GF-D8 (cell line): ENCODE measurements at regions not wholly inside any gene's neighbourhood (a gene's known extent, or its start where the extent isn't known, plus 50 kb on each side); places are given as distances from the start of the nearest gene placed in this dataset.
"Not testable (repeated sequence)": the region's sequence is repeated elsewhere in the genome, so short reads cannot be mapped to it uniquely, and the experiment has no call there.

Experiments
- DNase-seq: peaks from one replicate; lab custom pipeline; 2025; lab: John Stamatoyannopoulos, UW

DNA sequence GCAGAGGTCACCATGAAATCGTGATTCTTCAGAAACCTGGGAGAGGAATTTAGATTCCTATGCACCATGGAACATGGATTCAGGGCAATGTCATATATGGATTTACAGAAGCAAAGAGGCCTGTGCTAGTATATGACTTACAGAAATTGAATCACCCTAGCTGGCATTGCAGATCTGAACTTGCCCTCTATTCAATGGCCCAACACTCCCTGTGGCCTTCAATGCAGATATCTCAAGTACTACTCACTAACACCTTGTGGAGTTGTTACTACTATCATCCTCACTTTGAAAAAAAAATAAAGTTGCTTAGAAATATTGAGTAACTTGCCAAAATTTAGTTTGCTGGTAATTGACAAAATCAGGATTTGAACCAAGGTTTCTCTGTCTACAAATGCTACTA is 305.4 kb upstream of the SLITRK1 start:
- DNase-seq, result no peak

DNA sequence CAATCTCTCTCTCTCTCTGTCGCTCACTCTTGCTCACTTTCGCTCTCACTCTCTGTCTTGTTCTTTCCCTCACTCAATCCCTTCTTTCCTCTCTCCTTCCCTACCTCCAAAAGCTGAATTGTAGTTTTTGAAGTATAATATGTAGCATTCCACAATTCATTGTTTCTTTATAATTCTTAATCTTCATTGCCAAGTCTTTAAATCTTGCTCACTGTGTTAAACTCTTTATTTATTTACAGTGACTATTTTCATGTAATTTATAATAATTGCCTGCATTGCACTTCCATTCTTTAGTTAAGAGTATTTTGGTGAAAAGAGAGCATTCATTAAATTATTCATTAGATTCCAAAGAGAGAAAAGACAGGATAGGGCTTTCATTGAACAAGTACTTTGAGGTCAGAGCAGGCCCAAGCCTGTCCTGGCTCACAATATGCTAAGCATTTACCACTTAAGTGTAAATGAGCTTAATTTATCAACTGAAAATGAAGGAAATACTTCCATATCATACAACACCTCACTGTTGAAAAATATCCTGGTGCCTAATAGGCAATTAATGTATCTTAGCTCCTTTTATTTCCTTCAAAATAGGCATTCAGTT is 257.4 kb upstream of the SLITRK1 start:
- no peak for DNase-seq

DNA sequence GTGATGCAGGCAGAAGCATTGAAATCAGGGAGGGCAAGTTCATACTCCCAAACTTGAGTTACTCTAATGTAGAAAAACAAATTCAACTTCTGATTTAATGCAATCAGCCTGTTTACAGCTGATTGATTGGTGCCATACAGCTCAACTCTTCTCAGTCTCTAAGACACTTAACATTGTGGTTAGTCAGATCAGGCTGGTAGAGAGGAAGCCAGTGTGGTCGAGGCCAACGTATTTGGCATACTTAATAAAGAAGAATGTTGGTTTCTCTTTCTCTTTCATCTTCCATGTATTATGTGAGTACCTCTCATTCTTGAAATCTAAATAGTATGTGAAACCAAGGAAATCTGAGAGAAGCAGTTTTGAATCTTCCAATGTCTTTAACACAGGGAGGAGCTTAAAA is 255.0 kb upstream of the SLITRK1 start:
- no peak for DNase-seq

DNA sequence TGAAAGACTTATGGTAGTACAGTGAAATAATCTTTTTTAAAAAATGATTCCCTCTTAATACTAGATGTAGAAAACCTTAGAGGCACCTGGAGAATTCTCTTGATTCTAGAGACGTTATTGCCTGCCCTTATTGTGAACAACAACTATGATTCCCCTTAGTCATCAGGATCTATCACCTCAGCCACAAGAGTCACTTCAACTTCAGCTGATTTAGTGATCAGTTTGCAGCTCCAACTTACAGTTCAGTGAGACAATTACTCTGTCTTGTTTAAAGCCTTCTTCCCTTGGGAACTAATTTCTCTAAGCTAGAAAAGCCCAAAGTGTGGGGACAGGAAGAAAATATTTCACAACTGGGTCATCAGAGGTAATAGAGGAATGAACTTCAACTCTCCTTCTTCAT is 254.3 kb upstream of the SLITRK1 start:
- DNase-seq, result no peak

DNA sequence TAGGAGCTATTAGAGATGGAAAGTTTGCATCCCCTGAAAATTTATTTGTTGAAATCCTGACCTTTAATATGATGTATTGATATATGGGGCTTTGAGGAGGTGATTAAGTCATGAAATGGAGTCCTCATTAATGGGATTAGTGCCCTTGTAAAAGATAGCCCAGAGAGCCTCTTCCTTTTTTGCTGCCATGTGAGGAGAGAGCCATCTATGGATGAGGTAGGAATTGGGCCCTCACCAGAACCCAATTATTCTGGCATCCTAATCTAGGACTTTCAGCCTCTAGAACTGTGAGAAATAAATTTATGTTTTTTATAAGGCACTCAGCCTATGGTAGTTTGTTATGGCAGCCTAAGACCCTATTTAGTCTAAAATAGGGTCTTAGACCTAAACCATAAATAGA is 250.2 kb upstream of the SLITRK1 start:
- no peak for DNase-seq

DNA sequence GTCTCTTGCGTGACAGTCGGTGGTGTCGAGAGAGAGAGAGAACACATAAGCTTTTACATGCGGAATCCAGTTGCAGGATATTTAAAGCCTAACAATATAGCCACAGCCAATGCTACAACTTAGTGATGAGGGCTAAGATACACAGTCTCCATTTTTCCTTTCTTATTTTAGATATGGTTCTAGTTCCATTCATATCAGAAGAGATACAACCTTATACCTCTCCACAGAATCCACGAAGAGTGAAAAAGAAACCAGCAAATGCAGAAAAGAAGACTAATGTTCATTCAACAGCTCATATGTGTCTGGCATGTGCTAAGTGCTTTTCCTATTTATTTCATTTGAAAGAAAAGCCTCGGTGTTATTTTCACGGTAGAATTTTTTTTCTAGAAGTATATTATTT is 249.0 kb upstream of the SLITRK1 start:
- no peak for DNase-seq

DNA sequence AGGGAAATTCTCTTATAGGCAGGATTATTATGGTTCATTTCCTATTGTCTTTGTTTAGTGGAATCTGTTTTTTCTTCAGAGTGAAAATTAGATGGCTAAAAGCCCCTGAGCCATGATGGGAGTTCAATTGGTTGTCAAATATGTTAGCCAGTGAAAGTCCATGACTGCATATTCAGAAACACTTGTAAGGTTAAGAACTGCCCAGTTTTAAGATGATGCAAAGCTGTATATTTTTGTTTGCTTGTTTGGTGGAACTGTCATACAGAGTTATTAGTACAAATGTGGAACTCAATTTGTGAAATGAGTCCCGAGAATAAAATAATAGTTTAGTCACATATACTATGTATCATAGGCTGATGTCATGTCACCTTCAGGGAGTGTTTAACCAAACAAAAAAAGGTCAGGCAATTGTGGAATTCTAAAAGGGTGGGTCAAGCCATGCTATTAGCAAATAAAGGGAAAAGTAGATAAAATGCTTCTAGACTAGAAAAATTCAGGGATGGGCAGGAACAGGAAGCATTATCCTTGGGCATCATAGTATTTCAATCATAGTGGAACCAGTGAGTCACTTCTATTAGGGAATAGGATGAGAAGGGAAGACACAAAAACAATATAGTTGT is 248.3 kb upstream of the SLITRK1 start:
- no peak for DNase-seq

DNA sequence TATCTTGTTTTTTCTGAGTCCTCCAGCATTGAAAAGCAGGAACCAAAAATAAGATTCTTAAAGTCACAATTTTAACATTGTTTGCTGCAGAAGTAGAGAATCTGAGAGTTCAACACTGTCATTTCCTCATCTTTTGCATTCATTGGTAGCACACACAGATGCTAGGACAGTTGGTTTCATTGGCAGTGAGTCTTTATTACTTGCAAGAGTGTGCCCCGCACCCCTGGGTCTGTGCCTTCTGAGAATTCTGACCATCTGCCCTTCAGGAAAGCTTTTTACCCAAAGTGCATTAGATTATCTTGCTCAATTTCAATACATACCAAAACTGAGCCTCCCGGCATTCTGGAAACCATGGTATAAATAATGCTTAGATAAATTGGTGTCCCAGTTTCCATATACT is 247.7 kb upstream of the SLITRK1 start:
- DNase-seq, result no peak

DNA sequence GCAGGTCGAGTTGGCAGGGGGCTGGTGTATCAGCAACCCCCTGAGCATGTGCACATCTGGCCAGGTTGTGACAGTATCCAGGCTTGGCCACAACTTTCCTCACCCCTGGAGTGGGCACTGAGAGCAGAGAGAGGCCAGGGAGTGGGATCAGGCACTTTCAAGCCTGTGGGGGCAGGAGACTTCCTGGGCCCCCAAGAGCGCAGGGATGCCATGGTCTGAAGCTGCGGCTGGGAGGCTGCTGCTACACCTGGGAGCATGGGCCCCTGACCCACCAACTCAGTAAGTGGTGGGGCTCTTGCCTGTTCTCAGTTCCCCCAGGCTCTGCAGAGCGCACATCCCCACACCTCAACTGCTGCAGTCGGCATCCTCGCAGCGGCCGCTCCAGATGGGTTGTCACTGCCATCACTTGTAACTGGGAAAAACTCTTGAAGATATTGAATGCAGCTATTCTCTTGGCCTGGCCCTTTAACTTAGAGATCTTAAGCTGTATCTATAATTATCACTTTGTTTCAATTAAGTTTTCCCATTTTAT is 245.4 kb upstream of the SLITRK1 start:
- DNase-seq, result no peak

DNA sequence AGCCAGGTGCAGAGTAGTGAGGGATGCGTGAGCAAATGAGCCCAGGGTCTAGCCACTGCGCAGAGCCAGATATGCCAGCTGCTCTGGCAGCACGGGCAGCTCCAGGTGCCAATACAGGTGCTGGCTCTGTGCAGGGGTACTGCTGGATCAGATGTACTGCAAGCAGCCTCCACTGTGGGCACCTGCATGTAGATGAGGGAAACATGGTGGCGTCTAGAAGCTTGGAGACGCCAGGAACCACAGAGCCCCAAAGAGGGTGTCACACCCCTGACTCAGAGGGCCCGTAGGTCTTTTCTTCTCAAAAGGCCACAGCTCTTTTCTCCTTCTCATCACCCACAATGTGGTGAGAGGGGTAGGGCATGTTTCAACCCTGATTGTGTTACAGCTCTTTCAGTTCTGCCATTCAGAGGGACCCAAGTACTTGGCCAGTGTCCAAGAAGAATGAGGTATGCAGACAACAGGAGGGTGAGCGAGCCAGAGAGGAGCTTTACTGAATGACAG is 244.4 kb upstream of the SLITRK1 start:
- DNase-seq, result no peak

DNA sequence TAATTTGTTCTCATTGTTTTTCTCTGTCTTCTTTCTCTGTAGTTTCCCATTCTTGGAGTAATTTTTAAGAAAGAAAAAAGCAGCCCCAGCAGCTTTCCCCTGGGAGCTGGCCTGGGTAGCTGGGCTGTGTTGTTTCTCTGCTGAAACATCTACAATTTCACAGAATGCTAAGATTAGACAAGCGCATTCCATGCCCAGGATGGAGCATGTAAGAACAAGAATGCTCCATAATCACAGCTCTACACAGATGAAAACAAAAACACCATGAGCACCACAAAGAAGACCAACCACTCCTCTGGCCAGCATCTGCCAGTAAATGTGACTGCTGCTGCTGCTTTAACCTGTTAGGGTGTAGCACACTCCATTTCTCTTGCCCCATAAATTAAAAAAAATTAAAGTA is 239.2 kb upstream of the SLITRK1 start:
- no peak for DNase-seq

DNA sequence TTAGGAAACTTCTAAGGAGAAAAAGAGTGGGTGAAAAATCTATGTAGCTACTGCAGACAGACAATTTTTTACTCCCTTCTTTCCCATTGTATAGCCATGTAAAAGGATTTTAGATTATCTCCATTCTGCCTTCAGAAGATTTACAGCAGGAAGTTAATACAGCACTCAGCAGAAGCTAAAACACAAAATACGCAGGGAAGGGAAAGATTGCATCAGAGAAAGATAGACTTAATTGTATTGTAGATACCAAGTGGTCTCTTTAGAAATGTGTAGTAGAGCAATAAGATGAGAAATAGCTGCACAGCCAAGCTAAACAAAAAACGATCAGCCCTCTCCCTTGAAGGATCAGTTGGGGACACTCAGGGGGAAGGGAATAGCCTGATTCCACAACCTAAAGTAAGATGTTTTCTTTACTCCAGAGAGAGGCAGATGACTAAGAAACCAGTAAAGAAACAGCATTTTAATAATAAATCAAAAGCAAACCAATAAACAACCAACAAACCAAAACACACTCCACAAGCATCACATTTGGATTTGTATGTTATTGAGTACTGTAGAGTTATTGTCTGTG is 236.7 kb upstream of the SLITRK1 start:
- DNase-seq, result no peak

DNA sequence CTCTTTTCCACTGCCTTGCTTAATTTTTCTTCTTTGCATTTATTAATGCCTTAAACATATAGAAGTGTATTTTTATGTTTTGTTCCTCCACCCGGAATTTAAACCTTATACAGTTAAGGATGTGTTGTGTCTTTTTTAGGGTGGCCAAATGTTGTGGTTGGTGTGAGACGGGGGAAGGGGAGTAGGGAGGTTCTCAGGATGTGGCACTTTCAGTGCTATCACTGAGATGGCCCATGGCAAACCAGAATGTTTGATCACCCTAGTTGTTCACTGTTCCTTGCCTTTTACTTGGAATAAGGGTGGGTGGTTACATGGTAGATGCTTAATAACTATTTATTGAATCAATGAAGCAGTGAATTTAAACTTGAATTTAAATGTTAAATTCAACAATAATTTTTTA is 216.0 kb upstream of the SLITRK1 start:
- DNase-seq, result no peak

DNA sequence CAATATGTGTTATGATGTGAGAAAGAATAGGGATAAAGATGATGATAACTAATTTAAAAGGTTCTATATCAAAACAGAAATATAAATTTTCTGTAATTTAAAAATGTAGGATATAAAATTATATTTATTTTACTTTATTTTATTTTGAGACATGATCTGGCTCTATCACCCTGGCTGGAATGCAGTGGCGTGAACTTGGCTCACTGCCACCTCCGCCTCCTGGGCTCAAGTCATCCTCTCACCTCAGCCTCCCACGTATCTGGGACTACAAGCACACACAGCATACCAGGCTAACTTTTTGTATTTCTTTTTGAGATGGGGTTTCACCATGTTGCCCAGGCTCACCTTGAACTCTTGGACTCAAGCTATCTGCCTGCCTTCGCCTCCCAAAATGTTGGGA is 214.9 kb upstream of the SLITRK1 start:
- no peak for DNase-seq

DNA sequence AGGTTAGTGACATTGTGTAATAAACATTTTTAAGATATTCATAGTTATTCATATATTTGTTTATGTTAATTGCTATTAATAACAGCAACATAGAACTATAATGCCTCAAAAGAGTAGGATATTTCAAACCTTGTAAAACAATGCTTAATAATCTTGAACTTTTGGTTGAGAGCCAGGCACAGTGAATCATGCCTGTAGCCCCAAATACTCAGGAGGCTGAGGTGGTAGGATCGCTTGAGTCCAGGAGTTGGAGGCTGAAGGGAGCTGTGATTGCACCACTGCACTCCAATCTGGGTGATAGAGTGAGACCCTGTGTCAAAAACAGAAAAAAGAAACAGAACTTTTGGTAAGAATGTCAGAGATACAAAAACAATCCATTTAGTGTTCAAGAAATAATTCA is 213.9 kb upstream of the SLITRK1 start:
- DNase-seq, result no peak

DNA sequence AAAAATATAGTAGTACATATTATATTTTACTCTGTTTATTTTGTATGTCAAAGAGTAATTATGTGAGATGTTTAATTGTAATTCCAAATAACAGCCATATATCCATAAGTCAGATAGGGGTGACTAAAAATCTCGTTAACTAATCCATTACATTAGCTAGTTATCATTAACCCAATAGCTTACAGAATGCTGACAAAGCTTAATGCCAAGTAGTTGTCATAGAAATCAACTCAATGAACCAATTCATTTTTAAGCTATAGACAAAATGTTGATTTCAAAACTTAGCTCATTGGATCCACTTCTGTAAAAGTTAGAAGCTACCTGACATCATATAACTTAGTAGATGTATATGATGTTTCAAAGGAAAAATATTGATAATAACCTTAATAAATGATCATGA is 206.7 kb upstream of the SLITRK1 start:
- no peak for DNase-seq

DNA sequence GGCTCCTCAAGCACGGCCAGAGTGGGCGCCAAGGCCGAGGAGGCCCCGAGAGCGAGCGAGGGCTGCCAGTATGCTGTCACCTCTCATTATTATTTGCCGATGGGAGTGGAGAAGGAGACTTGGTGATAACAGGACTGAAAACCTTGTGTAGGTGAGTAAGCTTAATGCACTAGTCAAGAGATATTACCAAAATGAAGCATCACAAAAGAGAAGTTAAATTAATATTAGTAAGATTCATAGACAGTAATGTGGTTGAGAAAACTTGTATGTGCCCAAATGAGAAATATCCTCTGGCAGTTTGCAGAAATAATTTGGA is 204.5 kb upstream of the SLITRK1 start:
- no peak for DNase-seq

DNA sequence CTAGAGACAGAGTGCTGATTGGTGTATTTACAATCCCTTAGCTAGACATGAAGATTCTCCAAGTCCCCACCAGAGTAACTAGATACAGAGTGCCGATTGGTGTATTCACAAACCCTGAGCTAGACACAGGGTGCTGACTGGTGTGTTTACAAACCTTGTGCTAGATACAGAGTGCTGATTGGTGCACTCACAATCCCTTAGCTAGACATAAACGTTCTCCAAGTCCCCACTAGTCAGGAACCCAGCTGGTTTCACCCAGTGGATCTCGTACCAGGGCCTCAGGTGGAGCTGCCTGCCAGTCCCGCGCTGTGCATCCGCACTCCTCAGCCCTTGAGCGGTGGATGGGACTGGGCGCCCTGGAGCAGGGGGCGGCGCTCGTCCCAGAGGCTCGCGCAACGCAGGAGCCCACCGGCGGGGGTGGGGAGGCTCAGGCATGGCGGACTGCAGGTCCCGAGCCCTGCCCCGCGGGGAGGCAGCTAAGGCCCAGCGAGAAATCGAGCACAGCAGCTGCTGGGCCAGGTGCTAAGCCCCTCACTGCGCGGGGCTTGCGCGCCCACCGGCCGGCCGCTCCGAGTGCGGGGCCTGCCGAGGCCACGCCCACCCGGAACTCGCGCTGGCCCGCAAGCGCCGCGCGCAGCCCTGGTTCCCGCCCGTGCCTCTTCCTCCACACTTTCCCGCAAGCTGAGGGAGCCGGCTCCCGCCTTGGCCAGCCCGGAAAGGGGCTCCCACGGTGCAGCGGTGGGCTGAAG is 204.0 kb upstream of the SLITRK1 start:
- not testable (repeated sequence) for DNase-seq

DNA sequence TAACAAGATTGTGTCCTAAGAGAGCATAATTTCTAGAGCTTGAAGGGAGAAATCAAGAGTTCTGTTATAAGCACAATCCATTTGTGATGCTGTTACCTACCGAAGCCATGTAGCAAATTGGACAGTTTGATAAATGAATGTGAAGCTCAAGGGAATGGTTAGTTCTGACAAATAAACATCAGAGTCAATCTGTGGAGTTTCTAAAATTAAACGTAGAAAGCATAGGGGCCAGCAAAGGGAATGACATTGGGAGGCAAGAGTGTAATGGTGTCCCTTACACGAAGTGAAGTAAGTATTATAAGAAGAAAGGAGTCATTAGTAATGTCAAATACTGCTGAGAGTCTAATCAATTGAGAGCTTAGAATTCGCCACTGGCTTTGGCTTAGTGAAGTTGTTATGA is 200.2 kb upstream of the SLITRK1 start:
- DNase-seq, result no peak

DNA sequence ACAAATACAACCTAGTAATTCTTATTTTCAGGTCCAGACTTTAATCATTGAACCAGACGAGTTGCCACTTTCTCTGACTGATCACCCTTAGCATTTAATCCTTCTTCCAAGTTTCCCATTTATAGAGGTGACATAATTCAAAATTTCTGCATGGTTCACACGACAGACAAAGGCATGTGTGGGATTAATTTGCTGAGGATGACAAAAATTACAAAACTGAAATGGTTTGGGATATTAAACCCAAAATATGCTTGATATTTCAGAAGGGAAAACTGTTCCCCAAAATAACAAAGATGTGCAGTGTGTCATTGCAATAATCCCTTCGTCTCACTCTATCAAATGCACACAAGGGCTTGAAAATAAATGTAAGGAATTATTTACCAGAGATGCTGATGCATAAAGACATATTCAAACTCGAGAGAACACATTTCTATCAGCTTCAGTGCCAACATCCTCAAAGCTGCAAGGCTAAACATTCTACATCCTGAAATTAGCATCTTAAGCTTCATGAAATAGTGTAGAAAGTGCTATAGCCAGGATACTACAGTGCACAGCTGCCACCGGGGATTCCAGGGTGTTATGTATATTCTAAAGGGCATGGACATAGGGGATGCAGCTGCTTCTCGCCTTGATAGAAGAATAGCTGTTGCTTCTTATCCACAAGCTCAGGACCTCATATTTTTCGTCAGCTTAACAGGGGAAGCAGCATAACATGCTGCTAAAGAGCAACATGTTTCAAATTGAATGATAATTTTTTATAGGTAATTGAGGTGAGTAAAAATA is 198.7 kb upstream of the SLITRK1 start:
- no peak for DNase-seq

DNA sequence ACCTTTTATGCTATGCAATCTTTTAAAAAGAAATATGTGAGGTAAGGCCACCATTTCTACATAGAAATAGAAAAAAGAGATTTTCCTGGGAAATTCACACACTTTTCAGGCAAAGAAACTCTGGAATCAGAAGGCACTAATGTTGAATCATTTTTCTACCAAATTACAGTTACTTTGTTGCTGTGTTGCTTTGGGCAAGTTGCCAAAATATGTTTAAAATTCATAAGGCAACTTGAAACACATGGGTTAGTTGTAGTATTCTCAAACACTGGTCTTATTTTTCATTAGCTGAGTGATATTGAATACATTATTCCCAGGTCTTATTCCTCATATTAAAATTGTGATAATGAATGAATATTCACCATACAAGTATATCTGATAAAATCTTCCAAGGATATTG is 195.0 kb upstream of the SLITRK1 start:
- no peak for DNase-seq

DNA sequence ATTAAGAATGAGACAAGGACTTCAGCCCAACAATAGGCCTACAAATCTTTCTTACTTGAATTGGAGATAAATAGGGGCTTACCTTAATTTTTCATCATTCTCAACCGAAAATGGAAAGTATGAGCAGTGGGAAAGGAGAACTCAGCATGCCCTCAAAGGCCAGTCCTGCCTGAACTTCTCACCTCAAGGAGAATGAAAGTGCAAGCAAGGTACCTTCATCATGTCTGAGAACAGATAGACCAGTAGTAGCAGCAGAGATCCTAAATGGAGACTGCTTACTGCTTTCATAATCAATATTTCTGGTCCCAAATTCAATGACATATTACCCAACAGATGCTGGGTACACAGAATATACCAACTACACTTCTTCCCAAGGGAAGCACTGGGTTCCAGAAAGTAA is 194.0 kb upstream of the SLITRK1 start:
- DNase-seq, result no peak
